IMR-90 (cell line): ENCODE measurements at regions not wholly inside any gene's neighbourhood (a gene's known extent, or its start where the extent isn't known, plus 50 kb on each side); places are given as distances from the start of the nearest gene placed in this dataset.
A peak's percentile ranks its signal among the peaks of the same experiment; 100 is the strongest.

Source experiments
- ATAC-seq: fragments of 200-7000 bp; cut with Tn5 transposase; 2 replicates; pipeline ENCODE4 v1.9.1; 2020; ENCODE audit warnings: low read depth, mild to moderate bottlenecking, moderate library complexity
- BruUV-seq: library from RNA; stranded (reverse); fragments of 400-500 nt; replicated peaks from 2 replicates; lab custom pipeline; 2021; lab: Mats Ljungman, UMichigan
- CTCF ChIA-PET: fragments of 300-600 bp; formaldehyde crosslinking; extraction: SDS; loops from one replicate; lab custom pipeline; 2021; ENCODE audit warnings: antibody characterized with exemption; lab: Yijun Ruan, JAX
- POLR2A ChIA-PET: fragments of 300-600 bp; sonication (Branson Sonifier 250); formaldehyde crosslinking; loops from one replicate; lab custom pipeline; 2022; ENCODE audit warnings: antibody characterized with exemption; ENCODE audit not compliant: unreplicated experiment; lab: Charles Lee
- DNase-seq: peaks from one replicate; pipeline ENCODE4 v3.0.0; 2013
- H2AFZ ChIP-seq: replicated peaks from 2 replicates; pipeline ENCODE3; 2013; ENCODE audit warnings: low read length, mild to moderate bottlenecking; ENCODE audit not compliant: poor library complexity
- H2AK5ac ChIP-seq: 2 replicates; pipeline ENCODE4 v1.6.1; 2013; ENCODE audit warnings: low read depth, low read length, inconsistent platforms
- H2AK9ac ChIP-seq: replicated peaks from 2 replicates; pipeline ENCODE3; 2013; ENCODE audit warnings: mild to moderate bottlenecking, low read depth, low read length, moderate library complexity; ENCODE audit not compliant: poor library complexity
- H2BK120ac ChIP-seq: 2 replicates; pipeline ENCODE4 v1.6.1; 2013; ENCODE audit warnings: low read depth, low read length, inconsistent platforms
- H2BK15ac ChIP-seq: 3 replicates; pipeline ENCODE4 v1.6.1; 2013; ENCODE audit warnings: low read depth, low read length, inconsistent platforms
- H2BK20ac ChIP-seq: 2 replicates; pipeline ENCODE4 v1.6.1; 2013; ENCODE audit warnings: low read depth, mild to moderate bottlenecking, inconsistent platforms, low read length, moderate library complexity
- H2BK5ac ChIP-seq: 2 replicates; pipeline ENCODE4 v1.6.1; 2013; ENCODE audit warnings: mild to moderate bottlenecking, low read depth, low read length, inconsistent platforms; ENCODE audit not compliant: poor library complexity, severe bottlenecking
- H3K14ac ChIP-seq: replicated peaks from 2 replicates; pipeline ENCODE4 v1.6.1; 2013; ENCODE audit warnings: low read depth, low read length, inconsistent platforms
- H3K18ac ChIP-seq: 2 replicates; pipeline ENCODE4 v1.6.1; 2013; ENCODE audit warnings: low read depth, low read length, control low read depth
- H3K23ac ChIP-seq: 2 replicates; pipeline ENCODE4 v1.6.1; 2013; ENCODE audit warnings: low read depth, low read length, inconsistent platforms
- H3K27ac ChIP-seq: 2 replicates; pipeline ENCODE4 v1.5.1; 2013; ENCODE audit warnings: mild to moderate bottlenecking, control low read depth, low read length; ENCODE audit not compliant: insufficient read depth
- H3K27me3 ChIP-seq: 2 replicates; pipeline ENCODE4 v1.6.1; 2013; ENCODE audit warnings: low read length; ENCODE audit not compliant: control insufficient read depth, insufficient read depth
- H3K36me3 ChIP-seq: 2 replicates; pipeline ENCODE4 v1.6.1; 2013; ENCODE audit warnings: low read length, mixed read lengths; ENCODE audit not compliant: control insufficient read depth, insufficient read depth
- H3K4ac ChIP-seq: 2 replicates; pipeline ENCODE4 v1.6.1; 2013; ENCODE audit warnings: low read depth, low read length, inconsistent platforms
- H3K4me1 ChIP-seq: 2 replicates; pipeline ENCODE4 v1.6.1; 2013; ENCODE audit warnings: low read length, mixed read lengths; ENCODE audit not compliant: control insufficient read depth, insufficient read depth
- H3K4me2 ChIP-seq: 2 replicates; pipeline ENCODE4 v1.6.1; 2013; ENCODE audit warnings: low read depth, mild to moderate bottlenecking, control low read depth, low read length, moderate library complexity
- H3K4me3 ChIP-seq: 2 replicates; pipeline ENCODE4 v1.5.1; 2013; ENCODE audit warnings: low read depth, mild to moderate bottlenecking, control low read depth, low read length, moderate library complexity; ENCODE audit not compliant: insufficient read depth
- H3K56ac ChIP-seq: 2 replicates; pipeline ENCODE4 v1.6.1; 2013; ENCODE audit warnings: low read length, inconsistent platforms; ENCODE audit not compliant: insufficient read depth; ENCODE audit errors: extremely low read depth
- H3K79me1 ChIP-seq, 2 experiments: 2 replicates each; pipeline ENCODE4 v1.6.1; 2013; ENCODE audit warnings: low read length in 2 of 2, inconsistent platforms in 1 of 2, low read depth in 1 of 2
- H3K9ac ChIP-seq: 2 replicates; pipeline ENCODE4 v1.6.1; 2013; ENCODE audit warnings: low read depth, low read length, control low read depth
- H3K9me1 ChIP-seq: 2 replicates; pipeline ENCODE4 v1.6.1; 2013; ENCODE audit warnings: low read length, inconsistent platforms; ENCODE audit not compliant: insufficient read depth
- H3K9me3 ChIP-seq: 2 replicates; pipeline ENCODE4 v1.6.1; 2013; ENCODE audit warnings: low read length; ENCODE audit not compliant: control insufficient read depth, insufficient read depth
- H4K20me1 ChIP-seq: 2 replicates; pipeline ENCODE4 v1.6.1; 2013; ENCODE audit warnings: low read length, inconsistent platforms; ENCODE audit not compliant: insufficient read depth
- H4K5ac ChIP-seq: 2 replicates; pipeline ENCODE4 v1.6.1; 2013; ENCODE audit warnings: mild to moderate bottlenecking, low read depth, low read length, control low read depth
- H4K8ac ChIP-seq, 2 experiments: 2 replicates each; pipeline ENCODE4 v1.6.1; 2013; ENCODE audit warnings: low read depth in 2 of 2, low read length in 2 of 2, control low read depth in 1 of 2, inconsistent platforms in 1 of 2
- H4K91ac ChIP-seq: 2 replicates; pipeline ENCODE4 v1.6.1; 2013; ENCODE audit warnings: low read depth, low read length, inconsistent platforms; ENCODE audit not compliant: insufficient read depth
- BHLHE40 ChIP-seq: fragments of 150-350 bp; IDR thresholded peaks from 2 replicates; pipeline ENCODE4 v1.6.1; 2016; ENCODE audit warnings: mild to moderate bottlenecking, low read depth, low read length
- CEBPB ChIP-seq: IDR thresholded peaks from 2 replicates; pipeline ENCODE4 v1.6.1; 2012; ENCODE audit warnings: low read depth, low read length, improper control_type of control experiment
- CHD1 ChIP-seq: IDR thresholded peaks from 2 replicates; pipeline ENCODE4 v1.6.1; 2012; ENCODE audit warnings: low read depth, low read length, improper control_type of control experiment
- MAZ ChIP-seq: IDR thresholded peaks from 2 replicates; pipeline ENCODE4 v1.6.1; 2012; ENCODE audit warnings: low read depth, mild to moderate bottlenecking, low read length, improper control_type of control experiment, moderate library complexity, borderline replicate concordance
- NFE2L2 ChIP-seq: fragments of 150-350 bp; IDR thresholded peaks from 2 replicates; pipeline ENCODE4 v1.6.1; 2016; ENCODE audit warnings: low read depth, mild to moderate bottlenecking, low read length
- POLR2A ChIP-seq: IDR thresholded peaks from 2 replicates; pipeline ENCODE4 v1.6.1; 2012; ENCODE audit warnings: mild to moderate bottlenecking, low read depth, low read length
- RAD21 ChIP-seq: IDR thresholded peaks from 2 replicates; pipeline ENCODE4 v1.6.1; 2012; ENCODE audit warnings: low read length, improper control_type of control experiment
- RCOR1 ChIP-seq: IDR thresholded peaks from 2 replicates; pipeline ENCODE4 v1.6.1; 2012; ENCODE audit warnings: mild to moderate bottlenecking, low read length, improper control_type of control experiment; ENCODE audit not compliant: insufficient replicate concordance
- SMC3 ChIP-seq: fragments of 150-350 bp; IDR thresholded peaks from 2 replicates; pipeline ENCODE4 v1.6.1; 2016; ENCODE audit warnings: low read depth, mild to moderate bottlenecking, antibody characterized with exemption, low read length, moderate library complexity
- USF2 ChIP-seq: fragments of 150-350 bp; IDR thresholded peaks from 2 replicates; pipeline ENCODE4 v1.6.1; 2017; ENCODE audit warnings: mild to moderate bottlenecking, antibody characterized with exemption, low read length, low read depth
- WGBS, 2 experiments: methylation state at CpG; one replicate each; pipeline versions ENCODE4 v1.1.5 to v1.1.7; 2013; ENCODE audit warnings: missing lambda C conversion rate in 2 of 2; ENCODE audit not compliant: insufficient read length in 1 of 2; ENCODE audit errors: extremely low coverage in 2 of 2; 5-methylcytosine and 5-hydroxymethylcytosine counted together
- dilution Hi-C: fragments of 300-500 bp; cut with HindIII; formaldehyde crosslinking; loops from one replicate; pipeline ENCODE4 v1.14.3; 2018; ENCODE audit warnings: low sequenced_read_pairs; ENCODE audit not compliant: unreplicated experiment
- in situ Hi-C: fragments of 300-500 bp; cut with MboI; formaldehyde crosslinking; loops from 3 replicates; pipeline ENCODE4 v1.14.3; 2019; ENCODE audit warnings: low sequenced_read_pairs, inconsistent platforms, mixed read lengths
- intact Hi-C: fragments of 100-400 bp; cut with micrococcal nuclease; formaldehyde crosslinking; loops from 2 replicates; pipeline ENCODE4 v1.10.0; 2022

GRCh38 chr6:138037009-138037504 is 70.2 kb downstream of the PERP start:
- H4K8ac ChIP-seq = no peak overlapping the region
- no peak overlapping the region for H4K91ac ChIP-seq
- no peak overlapping the region for H2BK120ac ChIP-seq
- no peak overlapping the region for H2BK20ac ChIP-seq
- no peaks in the 10 kb centered on the region for H3K36me3 ChIP-seq
- ChIA-PET POLR2A (no interaction called here), CTCF (no interaction called here)
- no peak overlapping the region for H2BK5ac ChIP-seq
- no peaks in the 10 kb centered on the region; the same call in 1 of the 2 replicates for H3K9me1 ChIP-seq
- peak; percentile 12 for DNase-seq
- no peaks in the 10 kb centered on the region for H4K20me1 ChIP-seq
- no peak overlapping the region for H3K9ac ChIP-seq
- no peak for TF ChIP-seq BHLHE40
- TF ChIP-seq RAD21 = no peak
- no peak for TF ChIP-seq SMC3
- TF ChIP-seq NFE2L2 = no peak
- no peak for TF ChIP-seq USF2
- no peak for TF ChIP-seq CHD1
- TF ChIP-seq MAZ = no peak
- no peak for TF ChIP-seq RCOR1
- TF ChIP-seq POLR2A = no peak
- no peak for TF ChIP-seq CEBPB
- in situ Hi-C loops = no loop called here
- dilution Hi-C loops = no loop called here
- H3K27me3 ChIP-seq = peaks cover 4% of the 10 kb centered on the region
- H4K5ac ChIP-seq = no peak overlapping the region
- no peaks in the 10 kb centered on the region for H3K4me1 ChIP-seq
- H3K23ac ChIP-seq = no peak overlapping the region
- intact Hi-C loops = no loop called here
- ATAC-seq = no peak
- H2AFZ ChIP-seq = no peak overlapping the region
- no peak overlapping the region for H3K27ac ChIP-seq
- no peak overlapping the region for H3K4me2 ChIP-seq
- H3K79me1 ChIP-seq = no peaks in the 10 kb centered on the region
- no peak overlapping the region for H3K14ac ChIP-seq
- no peak overlapping the region for H3K18ac ChIP-seq
- WGBS, 2 experiments = no CpG with 5 or more reads among the region's 4 CpGs
- no peak overlapping the region for H3K4me3 ChIP-seq
- H2BK15ac ChIP-seq = no peak overlapping the region
- H2AK5ac ChIP-seq = no peak overlapping the region
- no peak overlapping the region for H3K4ac ChIP-seq
- H3K56ac ChIP-seq = no peak overlapping the region
- no TSS peak for BruUV-seq
- no peak overlapping the region for H2AK9ac ChIP-seq
- H3K9me3 ChIP-seq = no peaks in the 10 kb centered on the region
